ENCODE measurements at regions not wholly inside any gene's neighbourhood (a gene's known extent, or its start where the extent isn't known, plus 50 kb on each side); places are given as distances from the start of the nearest gene placed in this dataset.
A peak's percentile ranks its signal among the peaks of the same experiment; 100 is the strongest.
"Not testable (repeated sequence)": the region's sequence is repeated elsewhere in the genome, so short reads cannot be mapped to it uniquely, and the experiment has no call there.

DNA sequence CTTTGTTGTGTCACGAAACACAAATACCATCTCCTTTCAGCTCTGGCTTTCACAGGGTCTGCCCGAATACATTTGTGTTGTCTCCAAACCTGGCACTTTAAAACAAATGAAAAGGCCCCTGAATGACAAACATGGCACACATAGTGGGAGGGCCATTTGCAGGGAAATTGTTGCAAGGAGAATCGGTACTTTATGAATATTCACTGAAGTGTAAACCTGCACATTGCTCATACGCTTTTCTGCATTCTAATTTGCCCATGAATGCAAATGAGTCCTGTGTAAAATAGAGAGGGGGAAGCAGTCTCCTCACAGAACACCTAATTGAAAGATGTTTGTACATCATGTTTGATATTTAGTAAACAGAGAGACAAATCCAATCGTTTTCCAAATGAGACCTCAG lies 82.7 kb upstream of the PCDH8 start:
- Histone ChIP-seq H3K4me1 (ENCODE audit: control insufficient read depth, insufficient read depth, low read length, poor library complexity, severe bottlenecking) (no peaks in the 10 kb centered on the region), H3K36me3 (ENCODE audit: control insufficient read depth, insufficient read depth, low read length) (no peaks in the 10 kb centered on the region), H3K9me3 (ENCODE audit: control insufficient read depth, low read length) (no peaks in the 10 kb centered on the region), H3K4me3 (ENCODE audit: extremely low read depth, insufficient read depth, low read length, poor library complexity, severe bottlenecking) (no peak overlapping the region), H3K27ac (ENCODE audit: low read depth, low read length, severe bottlenecking) (no peak overlapping the region)
- WGBS, 2 experiments (ENCODE audit: insufficient coverage in 2 of 2), result 83 to 100% methylated on average over 1 to 2 of the region's 5 CpGs

DNA sequence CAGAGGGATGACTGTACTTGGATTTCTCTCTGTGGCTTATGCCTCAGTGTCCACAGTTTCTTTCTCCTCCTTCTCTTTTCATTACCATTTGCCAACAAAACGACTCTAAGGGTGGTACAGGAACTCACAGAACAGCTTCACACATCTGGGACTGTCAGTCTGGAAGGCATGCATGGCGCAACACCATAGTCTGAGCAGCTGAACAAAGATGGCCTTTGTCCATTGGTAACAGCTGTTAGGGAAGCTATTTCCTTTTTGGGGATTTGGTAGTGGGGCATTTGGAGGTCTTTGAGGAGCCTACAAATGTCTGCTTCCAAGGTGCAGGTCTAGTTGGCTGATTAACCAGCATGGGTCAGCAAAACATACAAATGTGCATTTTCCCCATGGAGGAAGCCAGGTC lies 81.4 kb upstream of the PCDH8 start:
- 87 to 100% methylated on average over 1 to 2 of the region's 2 CpGs for WGBS, 2 experiments (ENCODE audit: insufficient coverage in 2 of 2)
- no peak overlapping the region for H3K27ac ChIP-seq (ENCODE audit: low read depth, low read length, severe bottlenecking)
- H3K9me3 ChIP-seq (ENCODE audit: control insufficient read depth, low read length), result no peaks in the 10 kb centered on the region
- H3K4me3 ChIP-seq (ENCODE audit: extremely low read depth, insufficient read depth, low read length, poor library complexity, severe bottlenecking), result no peak overlapping the region
- no peaks in the 10 kb centered on the region for H3K36me3 ChIP-seq (ENCODE audit: control insufficient read depth, insufficient read depth, low read length)
- H3K4me1 ChIP-seq (ENCODE audit: control insufficient read depth, insufficient read depth, low read length, poor library complexity, severe bottlenecking), result no peaks in the 10 kb centered on the region

DNA sequence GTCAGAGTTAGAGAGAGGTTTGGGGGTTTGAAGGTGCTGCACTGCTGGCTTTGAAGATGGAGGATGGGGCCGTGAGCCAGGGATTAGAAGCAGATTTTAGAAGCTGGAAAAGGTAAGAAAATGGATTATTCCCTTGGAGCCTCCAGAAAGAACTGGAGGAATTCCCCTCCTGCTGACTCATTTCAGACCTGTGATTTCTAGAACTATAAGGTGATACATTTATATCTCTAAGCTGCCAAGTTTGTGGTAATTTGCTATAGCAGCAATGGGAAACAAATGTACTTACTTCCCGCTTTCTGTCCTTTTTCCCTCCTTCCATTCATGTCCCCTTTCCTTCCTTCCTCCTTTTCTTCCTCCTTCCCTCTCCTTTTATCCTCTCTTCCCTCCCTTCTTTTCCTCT lies 78.5 kb upstream of the PCDH8 start:
- Histone ChIP-seq H3K9me3 (ENCODE audit: control insufficient read depth, low read length) (no peaks in the 10 kb centered on the region), H3K36me3 (ENCODE audit: control insufficient read depth, insufficient read depth, low read length) (no peaks in the 10 kb centered on the region), H3K4me3 (ENCODE audit: extremely low read depth, insufficient read depth, low read length, poor library complexity, severe bottlenecking) (no peak overlapping the region), H3K27ac (ENCODE audit: low read depth, low read length, severe bottlenecking) (no peak overlapping the region), H3K4me1 (ENCODE audit: control insufficient read depth, insufficient read depth, low read length, poor library complexity, severe bottlenecking) (peaks cover 14% of the 10 kb centered on the region)
- 95 to 100% methylated on average over 2 of the region's 2 CpGs for WGBS, 2 experiments (ENCODE audit: insufficient coverage in 2 of 2)

DNA sequence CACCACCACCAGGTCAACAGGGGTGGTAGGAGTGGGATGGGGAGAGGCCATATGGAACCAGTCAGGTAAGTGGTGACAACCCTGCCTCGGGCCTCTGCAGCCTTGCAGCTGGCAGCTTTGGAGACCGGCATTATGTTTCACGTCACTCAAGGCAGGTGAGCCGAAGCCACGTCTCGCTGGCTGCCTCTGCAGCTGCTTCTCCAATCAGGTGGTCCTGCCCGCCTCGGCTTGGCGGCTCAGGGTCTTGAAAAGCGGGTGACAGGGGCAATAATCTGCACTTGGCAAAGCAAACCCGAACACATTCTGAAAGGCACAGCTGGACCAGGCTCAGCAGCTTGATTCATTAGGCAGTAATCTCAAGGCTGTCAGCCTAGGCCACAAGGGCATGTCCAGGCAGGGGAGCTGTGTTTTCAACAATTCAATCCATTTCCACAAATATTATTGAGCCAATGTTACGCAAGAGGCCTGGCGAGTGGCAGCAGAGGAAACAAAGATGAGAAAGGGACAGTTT lies 77.4 kb upstream of the PCDH8 start:
- Histone ChIP-seq H3K36me3 (ENCODE audit: control insufficient read depth, insufficient read depth, low read length) (no peaks in the 10 kb centered on the region), H3K4me3 (ENCODE audit: extremely low read depth, insufficient read depth, low read length, poor library complexity, severe bottlenecking) (no peak overlapping the region), H3K9me3 (ENCODE audit: control insufficient read depth, low read length) (no peaks in the 10 kb centered on the region), H3K27ac (ENCODE audit: low read depth, low read length, severe bottlenecking) (no peak overlapping the region), H3K4me1 (ENCODE audit: control insufficient read depth, insufficient read depth, low read length, poor library complexity, severe bottlenecking) (peaks cover 14% of the 10 kb centered on the region)
- WGBS, 2 experiments (ENCODE audit: insufficient coverage in 2 of 2), result 94 to 95% methylated on average over 12 to 13 of the region's 13 CpGs

DNA sequence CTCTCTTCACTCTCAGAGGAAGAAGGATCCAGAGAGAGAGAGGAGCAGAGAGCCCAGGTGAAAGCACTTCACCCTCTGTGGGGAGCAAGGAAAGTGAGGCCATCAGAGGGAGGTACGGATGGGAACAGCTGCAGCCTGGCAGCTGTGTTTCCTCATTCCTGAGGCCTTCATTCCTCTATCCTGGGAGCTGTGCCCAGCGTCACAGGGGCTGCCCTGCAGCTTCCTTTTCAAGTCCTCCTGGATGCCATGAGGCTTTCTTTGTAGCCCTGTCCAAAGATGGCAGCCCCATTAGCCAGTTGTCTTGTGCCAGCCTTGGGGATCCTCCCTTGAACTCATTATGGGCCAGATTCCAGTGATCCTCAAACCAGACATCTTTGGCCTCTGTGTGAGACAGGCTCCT lies 76.8 kb upstream of the PCDH8 start:
- WGBS, 2 experiments (ENCODE audit: insufficient coverage in 2 of 2), result 83 to 100% methylated on average over 2 of the region's 2 CpGs

DNA sequence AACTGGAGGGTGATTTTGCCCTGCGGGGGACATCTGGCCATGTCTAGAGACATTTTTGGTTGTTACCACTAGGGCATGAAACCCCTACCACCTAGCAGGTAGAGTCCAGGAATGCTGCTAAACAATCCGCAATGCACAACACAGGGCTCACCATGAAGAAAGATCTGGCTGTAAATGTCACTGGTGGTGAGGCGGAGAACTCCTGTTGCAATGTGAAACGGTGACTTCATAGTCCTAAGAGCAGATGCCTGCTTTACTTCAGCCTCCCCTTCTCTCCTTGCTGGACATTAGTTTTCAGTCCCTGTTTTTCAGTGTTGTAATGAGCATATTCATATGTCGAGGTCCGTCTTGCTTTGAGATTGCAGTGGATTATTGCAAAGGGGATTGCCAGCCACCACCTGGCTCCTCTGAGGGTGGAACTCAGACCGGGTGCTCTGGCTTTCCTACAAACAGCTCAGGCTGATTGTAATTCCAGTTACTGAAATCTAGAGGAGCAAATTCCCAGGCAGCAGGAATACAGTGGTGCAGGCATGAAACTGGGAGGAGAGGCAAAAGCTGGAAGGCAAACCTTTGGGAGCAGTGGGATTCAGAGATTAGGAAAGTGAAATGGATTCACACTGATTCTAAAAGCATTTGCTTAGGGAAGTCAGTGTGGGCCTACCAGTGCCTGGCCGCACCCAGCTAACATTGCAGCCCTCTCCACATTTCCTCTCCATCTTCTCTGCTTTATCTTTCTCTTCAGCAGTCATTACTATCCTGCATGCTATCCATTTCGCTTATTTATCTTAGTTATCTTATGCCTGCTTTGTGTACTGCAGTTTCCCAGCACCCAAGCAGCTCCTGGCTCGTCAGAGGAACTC lies 76.1 kb upstream of the PCDH8 start:
- no peaks in the 10 kb centered on the region for H3K36me3 ChIP-seq (ENCODE audit: control insufficient read depth, insufficient read depth, low read length)
- no peaks in the 10 kb centered on the region for H3K9me3 ChIP-seq (ENCODE audit: control insufficient read depth, low read length)
- H3K4me3 ChIP-seq (ENCODE audit: extremely low read depth, insufficient read depth, low read length, poor library complexity, severe bottlenecking), result no peak overlapping the region
- peaks cover 14% of the 10 kb centered on the region for H3K4me1 ChIP-seq (ENCODE audit: control insufficient read depth, insufficient read depth, low read length, poor library complexity, severe bottlenecking)
- 74 to 90% methylated on average over 3 to 5 of the region's 10 CpGs for WGBS, 2 experiments (ENCODE audit: insufficient coverage in 2 of 2)
- H3K27ac ChIP-seq (ENCODE audit: low read depth, low read length, severe bottlenecking), result peak overlapping the region; percentile 75

More for the DNA sequence above, 76.8 kb upstream of the PCDH8 start:
- Histone ChIP-seq H3K4me3 (ENCODE audit: extremely low read depth, insufficient read depth, low read length, poor library complexity, severe bottlenecking) (no peak overlapping the region), H3K36me3 (ENCODE audit: control insufficient read depth, insufficient read depth, low read length) (no peaks in the 10 kb centered on the region), H3K4me1 (ENCODE audit: control insufficient read depth, insufficient read depth, low read length, poor library complexity, severe bottlenecking) (peaks cover 14% of the 10 kb centered on the region), H3K27ac (ENCODE audit: low read depth, low read length, severe bottlenecking) (peak overlapping the region; percentile 32), H3K9me3 (ENCODE audit: control insufficient read depth, low read length) (no peaks in the 10 kb centered on the region)

DNA sequence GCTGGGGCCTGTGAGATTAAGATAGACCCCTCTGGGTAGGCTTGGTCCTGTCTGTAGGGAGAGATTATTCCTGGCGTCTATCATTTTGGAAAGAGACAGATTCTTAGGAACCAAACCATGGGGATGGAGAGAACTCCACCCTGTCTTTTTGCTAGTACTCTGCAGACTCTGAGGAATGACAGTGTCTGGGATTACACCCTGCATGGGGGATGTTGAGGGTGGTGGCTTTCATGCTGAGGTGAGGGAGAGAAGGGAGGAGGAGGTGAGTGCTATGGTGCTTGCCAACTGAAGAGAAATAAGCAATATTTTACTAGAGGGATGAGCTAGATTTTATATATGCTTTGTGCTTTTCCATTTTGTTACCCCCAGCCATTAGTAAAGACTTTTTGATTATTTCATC lies 74.5 kb upstream of the PCDH8 start:
- Histone ChIP-seq H3K9me3 (ENCODE audit: control insufficient read depth, low read length) (no peaks in the 10 kb centered on the region), H3K4me3 (ENCODE audit: extremely low read depth, insufficient read depth, low read length, poor library complexity, severe bottlenecking) (no peak overlapping the region), H3K36me3 (ENCODE audit: control insufficient read depth, insufficient read depth, low read length) (no peaks in the 10 kb centered on the region), H3K27ac (ENCODE audit: low read depth, low read length, severe bottlenecking) (no peak overlapping the region), H3K4me1 (ENCODE audit: control insufficient read depth, insufficient read depth, low read length, poor library complexity, severe bottlenecking) (peaks cover 14% of the 10 kb centered on the region)
- WGBS, 2 experiments (ENCODE audit: insufficient coverage in 2 of 2), result 80 to 100% methylated on average over 1 of the region's 1 CpG

DNA sequence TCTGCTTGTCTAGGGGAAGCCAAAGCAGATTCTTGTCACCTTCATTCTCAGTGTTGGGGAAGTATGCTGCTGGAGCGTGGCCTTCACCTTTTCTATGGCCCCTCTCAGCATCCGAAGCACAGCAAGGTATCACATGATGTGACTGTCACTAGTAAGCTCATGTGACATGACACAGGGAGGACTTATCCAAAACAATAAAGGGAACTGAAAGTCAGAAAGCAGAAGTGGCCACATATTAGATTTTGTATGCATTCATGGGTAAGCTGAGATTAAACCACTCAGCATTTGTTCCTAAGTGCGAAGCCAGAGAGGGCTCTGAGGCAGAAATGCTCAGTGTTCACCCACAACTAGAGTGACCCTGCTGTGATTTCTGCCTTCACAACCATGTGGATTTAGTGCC lies 72.8 kb upstream of the PCDH8 start:
- peaks cover 5% of the 10 kb centered on the region for H3K9me3 ChIP-seq (ENCODE audit: control insufficient read depth, low read length)
- H3K4me1 ChIP-seq (ENCODE audit: control insufficient read depth, insufficient read depth, low read length, poor library complexity, severe bottlenecking), result peaks cover 14% of the 10 kb centered on the region
- 94 to 96% methylated on average over 3 of the region's 3 CpGs for WGBS, 2 experiments (ENCODE audit: insufficient coverage in 2 of 2)
- no peak overlapping the region for H3K4me3 ChIP-seq (ENCODE audit: extremely low read depth, insufficient read depth, low read length, poor library complexity, severe bottlenecking)
- H3K27ac ChIP-seq (ENCODE audit: low read depth, low read length, severe bottlenecking), result no peak overlapping the region
- no peaks in the 10 kb centered on the region for H3K36me3 ChIP-seq (ENCODE audit: control insufficient read depth, insufficient read depth, low read length)

DNA sequence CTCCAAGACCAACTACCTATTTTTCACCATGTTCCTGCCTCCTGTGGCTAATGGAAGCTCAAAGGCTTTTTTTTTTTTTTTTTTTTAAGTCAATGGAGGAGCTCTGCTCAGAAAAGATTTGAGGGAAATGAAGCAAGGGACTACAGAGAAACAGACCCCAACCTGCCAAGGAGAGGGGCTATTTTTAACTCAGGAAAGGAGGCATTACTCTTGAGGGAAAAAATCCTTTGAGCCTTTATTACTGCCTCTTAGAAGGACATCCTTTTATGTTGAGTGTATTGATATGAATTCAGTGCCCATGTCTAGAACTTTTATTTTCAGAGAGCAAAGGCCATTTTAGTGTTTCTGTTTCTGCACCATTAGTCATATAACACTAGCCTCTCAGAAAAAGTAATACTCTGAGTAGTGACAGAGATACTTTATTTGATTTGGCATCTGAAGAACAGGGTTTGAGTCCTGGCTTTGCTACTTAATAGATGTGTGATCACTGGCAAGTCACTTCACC lies 68.1 kb upstream of the PCDH8 start:
- H3K36me3 ChIP-seq (ENCODE audit: control insufficient read depth, insufficient read depth, low read length), result no peaks in the 10 kb centered on the region
- no peaks in the 10 kb centered on the region for H3K4me1 ChIP-seq (ENCODE audit: control insufficient read depth, insufficient read depth, low read length, poor library complexity, severe bottlenecking)
- H3K27ac ChIP-seq (ENCODE audit: low read depth, low read length, severe bottlenecking), result peak overlapping the region; percentile 25
- H3K9me3 ChIP-seq (ENCODE audit: control insufficient read depth, low read length), result peaks cover 5% of the 10 kb centered on the region
- no peak overlapping the region for H3K4me3 ChIP-seq (ENCODE audit: extremely low read depth, insufficient read depth, low read length, poor library complexity, severe bottlenecking)

DNA sequence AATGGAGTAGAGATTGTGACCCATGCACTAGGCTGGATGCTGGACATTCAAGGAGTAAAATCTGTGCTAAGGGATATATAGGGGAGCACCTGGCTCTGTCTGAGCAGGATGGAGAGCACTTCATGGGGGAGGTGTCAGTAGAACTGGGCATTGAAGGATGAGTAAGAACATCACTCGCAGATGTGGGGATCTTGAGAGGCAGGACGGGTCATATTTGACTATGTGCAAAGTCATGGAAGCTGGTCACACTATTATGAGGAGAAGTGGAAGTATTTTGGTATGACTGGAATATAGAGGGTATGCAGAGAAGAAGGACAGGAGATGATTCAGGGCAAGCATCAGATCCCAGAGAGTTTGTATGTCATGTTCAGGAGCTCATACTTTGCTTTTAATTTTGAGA lies 62.9 kb upstream of the PCDH8 start:
- H3K27ac ChIP-seq (ENCODE audit: low read depth, low read length, severe bottlenecking), result no peak overlapping the region
- no peak overlapping the region for H3K4me3 ChIP-seq (ENCODE audit: extremely low read depth, insufficient read depth, low read length, poor library complexity, severe bottlenecking)
- no peaks in the 10 kb centered on the region for H3K36me3 ChIP-seq (ENCODE audit: control insufficient read depth, insufficient read depth, low read length)
- H3K4me1 ChIP-seq (ENCODE audit: control insufficient read depth, insufficient read depth, low read length, poor library complexity, severe bottlenecking), result no peaks in the 10 kb centered on the region
- 91 to 94% methylated on average over 2 of the region's 2 CpGs for WGBS, 2 experiments (ENCODE audit: insufficient coverage in 2 of 2)
- no peaks in the 10 kb centered on the region for H3K9me3 ChIP-seq (ENCODE audit: control insufficient read depth, low read length)

DNA sequence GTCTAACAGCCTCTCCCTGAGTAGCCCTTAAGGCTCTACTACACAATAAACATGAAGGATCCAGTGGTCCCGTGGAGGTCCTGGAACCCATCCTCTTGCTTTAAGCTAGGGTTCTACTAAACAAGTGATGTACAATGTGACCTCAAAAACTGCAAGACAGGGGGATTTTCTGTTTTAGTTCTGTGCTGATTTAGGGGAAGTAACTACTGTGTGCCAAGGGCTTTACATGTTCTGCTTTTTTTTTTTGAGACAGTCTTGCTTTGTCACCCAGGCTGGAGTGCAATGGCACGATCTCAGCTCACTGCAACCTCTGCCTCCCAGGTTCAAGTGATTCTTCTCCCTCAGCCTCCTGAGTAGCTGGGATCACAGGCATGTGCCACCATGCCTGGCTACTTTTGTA lies 61.9 kb upstream of the PCDH8 start:
- not testable (repeated sequence) for H3K27ac ChIP-seq (ENCODE audit: low read depth, low read length, severe bottlenecking); H3K9me3 ChIP-seq (ENCODE audit: control insufficient read depth, low read length); H3K36me3 ChIP-seq (ENCODE audit: control insufficient read depth, insufficient read depth, low read length); H3K4me1 ChIP-seq (ENCODE audit: control insufficient read depth, insufficient read depth, low read length, poor library complexity, severe bottlenecking); H3K4me3 ChIP-seq (ENCODE audit: extremely low read depth, insufficient read depth, low read length, poor library complexity, severe bottlenecking)
- WGBS, 2 experiments (ENCODE audit: insufficient coverage in 2 of 2), result 100% methylated on average over 2 of the region's 2 CpGs; no CpG with 5 or more reads in 1 of the 2 experiments

Data from mesodermal cell (in vitro differentiated cells).